Fibroblast of mammary gland (primary cell): ENCODE measurements at regions not wholly inside any gene's neighbourhood (a gene's known extent, or its start where the extent isn't known, plus 50 kb on each side); places are given as distances from the start of the nearest gene placed in this dataset.
A peak's percentile ranks its signal among the peaks of the same experiment; 100 is the strongest.

ENCODE experiments used
- DNase-seq: peaks from one replicate; pipeline ENCODE4 v3.0.0-alpha.2; 2010; ENCODE audit warnings: low read depth
- H3K4me3 ChIP-seq: 2 replicates; pipeline ENCODE4 v1.5.1; 2011; ENCODE audit warnings: low read depth, mild to moderate bottlenecking, low read length, moderate library complexity; ENCODE audit not compliant: control insufficient read depth
- TF ChIP-seq, protein P1 (sequence below): conservative IDR thresholded peaks from 2 replicates; pipeline ENCODE4 v1.5.1; 2011; ENCODE audit warnings: low read depth, low read length, inconsistent platforms; ENCODE audit not compliant: control insufficient read depth, insufficient read depth

DNA sequence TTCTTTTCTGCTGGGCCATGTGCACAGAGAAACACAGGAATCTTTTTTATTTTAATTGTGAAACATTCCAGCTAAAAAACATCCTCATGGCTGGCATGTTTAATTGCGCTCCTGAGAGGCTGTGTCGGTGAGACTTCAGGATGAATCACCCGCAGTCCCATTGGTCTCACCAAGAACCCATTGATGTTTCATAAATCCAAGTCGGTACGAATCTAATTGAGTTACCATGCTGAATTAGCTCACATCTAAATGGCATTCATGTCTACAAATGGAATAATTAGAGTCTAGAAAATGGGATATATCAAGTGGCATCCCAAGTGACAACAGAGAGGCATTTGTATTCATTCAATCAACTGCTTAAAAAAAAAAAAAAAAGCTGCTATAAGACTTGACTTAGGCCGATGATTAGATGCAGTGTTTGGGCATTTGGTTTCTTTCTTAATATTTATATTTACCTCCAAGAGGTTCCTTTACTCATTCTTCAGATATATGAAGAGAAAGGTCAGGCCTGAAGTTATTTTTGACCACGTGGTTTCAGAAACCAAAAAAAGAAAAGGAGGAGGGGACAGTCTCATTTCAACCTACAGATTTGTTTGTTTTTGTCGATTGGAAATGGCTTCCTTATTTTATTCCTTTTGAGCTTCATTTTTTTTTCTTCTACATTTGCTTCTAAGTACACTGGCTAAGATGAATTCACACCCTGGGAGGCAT is 79.1 kb upstream of the FOXB1 start:
- H3K4me3 ChIP-seq, result no peak overlapping the region
- TF ChIP-seq, protein P1, sequence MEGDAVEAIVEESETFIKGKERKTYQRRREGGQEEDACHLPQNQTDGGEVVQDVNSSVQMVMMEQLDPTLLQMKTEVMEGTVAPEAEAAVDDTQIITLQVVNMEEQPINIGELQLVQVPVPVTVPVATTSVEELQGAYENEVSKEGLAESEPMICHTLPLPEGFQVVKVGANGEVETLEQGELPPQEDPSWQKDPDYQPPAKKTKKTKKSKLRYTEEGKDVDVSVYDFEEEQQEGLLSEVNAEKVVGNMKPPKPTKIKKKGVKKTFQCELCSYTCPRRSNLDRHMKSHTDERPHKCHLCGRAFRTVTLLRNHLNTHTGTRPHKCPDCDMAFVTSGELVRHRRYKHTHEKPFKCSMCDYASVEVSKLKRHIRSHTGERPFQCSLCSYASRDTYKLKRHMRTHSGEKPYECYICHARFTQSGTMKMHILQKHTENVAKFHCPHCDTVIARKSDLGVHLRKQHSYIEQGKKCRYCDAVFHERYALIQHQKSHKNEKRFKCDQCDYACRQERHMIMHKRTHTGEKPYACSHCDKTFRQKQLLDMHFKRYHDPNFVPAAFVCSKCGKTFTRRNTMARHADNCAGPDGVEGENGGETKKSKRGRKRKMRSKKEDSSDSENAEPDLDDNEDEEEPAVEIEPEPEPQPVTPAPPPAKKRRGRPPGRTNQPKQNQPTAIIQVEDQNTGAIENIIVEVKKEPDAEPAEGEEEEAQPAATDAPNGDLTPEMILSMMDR, result no peak
- no peak for DNase-seq

DNA sequence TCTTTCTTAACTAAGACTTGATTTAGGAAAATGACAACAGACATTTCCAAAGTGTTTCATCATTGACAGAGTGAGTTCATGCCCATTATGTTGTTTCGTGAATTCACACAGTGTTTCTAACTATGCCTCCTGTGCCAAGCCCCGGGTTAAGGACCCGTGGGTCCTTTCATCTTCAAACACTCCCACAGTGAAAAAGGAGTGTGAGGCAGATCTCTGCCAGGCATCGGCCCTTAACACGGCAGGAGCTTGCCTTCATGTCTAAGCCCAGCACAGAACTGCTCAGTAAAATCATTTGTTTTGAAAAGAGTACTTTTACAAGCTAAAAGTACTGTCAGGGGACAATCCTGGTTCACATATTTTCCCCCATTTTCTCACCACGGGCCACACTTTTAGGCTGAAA is 80.0 kb upstream of the FOXB1 start:
- TF ChIP-seq, protein P1, result no peak
- no peak for DNase-seq
- no peak overlapping the region for H3K4me3 ChIP-seq

DNA sequence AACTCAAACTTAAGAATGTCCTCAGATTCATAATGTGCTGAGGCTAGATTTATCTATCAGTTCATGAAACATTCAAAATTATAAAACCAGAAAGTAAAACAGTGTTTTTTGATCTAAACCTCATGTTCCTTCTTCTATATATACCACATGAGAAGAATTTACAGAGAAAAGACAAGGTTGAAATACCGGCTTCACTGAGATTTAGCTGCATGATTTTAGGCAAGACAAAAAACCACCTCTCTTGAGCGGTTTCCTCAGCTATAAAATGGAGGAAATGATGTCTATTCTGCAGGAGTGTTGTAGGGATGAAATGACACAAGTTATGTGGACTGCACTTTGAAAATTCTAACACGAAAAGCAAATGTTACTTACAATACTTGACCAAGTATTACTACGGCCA is 80.6 kb upstream of the FOXB1 start:
- H3K4me3 ChIP-seq, result no peak overlapping the region
- no peak for DNase-seq
- TF ChIP-seq, protein P1, result no peak

DNA sequence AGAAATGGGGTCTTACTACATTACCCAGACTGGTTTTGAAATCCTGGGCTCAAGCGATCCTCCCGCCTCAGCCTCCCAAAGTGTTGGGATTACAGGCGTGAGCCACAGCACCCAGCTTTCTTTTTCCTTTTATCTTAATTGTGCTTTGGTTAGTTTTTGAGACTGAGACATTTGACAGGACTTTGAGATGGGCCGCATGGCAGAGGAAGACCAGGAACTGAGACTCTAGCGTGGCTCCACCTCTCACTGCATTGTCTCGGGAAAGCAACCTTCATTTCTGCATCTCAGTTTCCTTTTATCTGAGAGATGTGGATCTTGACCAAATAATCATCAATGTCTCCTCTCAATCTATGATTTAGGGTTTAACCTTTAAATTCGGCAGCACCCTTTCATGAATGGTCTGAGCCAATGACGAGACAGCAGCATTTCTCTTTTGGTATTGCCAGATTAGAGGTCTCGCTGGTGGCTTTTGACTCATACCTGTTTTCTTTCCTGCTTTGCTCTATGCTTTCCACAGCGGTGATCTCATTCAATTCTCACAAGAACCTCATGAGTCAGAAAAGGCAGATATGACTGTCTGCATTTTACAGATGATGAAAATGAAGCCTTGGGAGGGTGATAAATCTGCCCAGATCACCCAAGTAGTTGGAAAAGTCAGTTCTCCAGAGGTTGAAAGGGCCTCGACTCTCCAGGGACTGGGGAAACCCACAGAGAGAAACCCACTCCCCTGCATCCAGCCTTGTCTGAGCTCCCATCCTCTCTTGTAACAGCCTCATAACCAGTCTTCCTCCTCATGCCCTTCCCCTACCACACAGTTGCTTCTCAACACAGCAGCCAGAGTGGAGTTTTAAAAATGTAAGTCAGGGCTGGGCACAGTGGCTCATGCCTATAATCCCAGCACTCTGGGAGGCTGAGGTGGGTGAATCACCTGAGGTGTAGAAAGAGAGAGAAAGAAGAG is 84.8 kb upstream of the FOXB1 start:
- peak; percentile 82 for DNase-seq
- no peak overlapping the region for H3K4me3 ChIP-seq
- TF ChIP-seq, protein P1, result no peak

DNA sequence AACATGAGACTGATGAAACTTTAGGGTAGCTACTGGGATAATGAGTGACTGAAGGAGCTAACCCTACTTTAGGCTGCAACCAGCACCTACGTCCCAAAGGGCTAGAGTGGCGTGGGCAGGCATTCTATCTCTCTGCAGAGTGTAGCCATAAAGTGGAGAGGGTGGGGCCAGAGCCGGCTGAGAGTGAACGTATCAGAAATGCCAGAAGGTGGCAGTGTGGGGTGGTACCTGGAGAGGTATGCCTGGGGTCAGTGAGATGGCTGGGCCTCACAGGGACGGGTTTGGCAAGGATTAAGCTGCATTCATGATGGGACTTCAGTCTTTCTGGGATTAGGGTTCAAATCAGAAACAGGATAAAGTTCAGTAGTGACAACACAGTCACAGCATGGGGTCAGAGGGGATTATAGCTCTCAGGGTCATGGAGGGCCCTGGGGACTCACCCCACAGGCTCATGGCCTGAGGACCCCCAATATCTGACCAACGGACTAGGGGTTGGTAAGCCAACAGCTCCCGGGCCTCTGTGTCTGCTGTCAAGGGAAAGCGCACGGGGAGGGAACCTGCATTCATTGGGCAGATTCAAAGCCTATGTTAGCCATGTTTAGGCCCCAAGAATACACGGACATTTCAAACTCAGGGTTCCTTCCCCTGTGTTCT is 86.5 kb upstream of the FOXB1 start:
- no peak overlapping the region for H3K4me3 ChIP-seq
- TF ChIP-seq, protein P1, result peak; percentile 55
- peak; percentile 33 for DNase-seq

DNA sequence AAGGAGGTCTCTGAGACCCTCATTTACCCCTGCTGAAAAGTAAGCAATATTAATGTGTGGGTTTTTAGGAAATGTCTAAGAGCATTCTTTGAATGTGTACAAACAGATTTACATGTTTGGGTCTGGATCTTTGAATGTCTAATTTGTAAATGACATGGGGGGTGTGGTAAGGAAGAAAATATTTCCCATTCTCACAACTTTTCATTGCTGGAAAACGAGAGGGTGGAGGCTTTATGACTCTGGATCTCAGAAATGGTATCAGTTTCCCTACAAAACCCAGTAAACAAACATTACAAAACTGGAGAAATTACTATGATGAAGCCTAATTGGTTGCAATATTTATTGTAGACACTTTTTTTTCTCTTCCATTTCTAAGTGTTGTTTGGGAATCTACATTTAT is 98.1 kb upstream of the FOXB1 start:
- no peak overlapping the region for H3K4me3 ChIP-seq
- TF ChIP-seq, protein P1, result no peak
- DNase-seq, result no peak
